IPS-20b (cell line): ENCODE measurements at regions not wholly inside any gene's neighbourhood (a gene's known extent, or its start where the extent isn't known, plus 50 kb on each side); places are given as distances from the start of the nearest gene placed in this dataset.

Experiments
- H3K27ac ChIP-seq: one replicate; pipeline ENCODE4 v1.5.1; 2013; ENCODE audit warnings: low read length
- H3K27me3 ChIP-seq: 2 replicates; pipeline ENCODE4 v1.6.1; 2013; ENCODE audit warnings: mild to moderate bottlenecking, low read length, inconsistent platforms; ENCODE audit not compliant: insufficient read depth
- H3K36me3 ChIP-seq: 2 replicates; pipeline ENCODE4 v1.6.1; 2013; ENCODE audit warnings: low read depth, mild to moderate bottlenecking, inconsistent platforms, low read length, moderate library complexity; ENCODE audit not compliant: insufficient read depth
- H3K4me1 ChIP-seq: 2 replicates; pipeline ENCODE4 v1.6.1; 2013; ENCODE audit warnings: mild to moderate bottlenecking, control low read depth, inconsistent platforms, low read length, moderate library complexity; ENCODE audit not compliant: insufficient read depth
- H3K4me3 ChIP-seq: 2 replicates; pipeline ENCODE4 v1.5.1; 2013; ENCODE audit warnings: mild to moderate bottlenecking, low read length, inconsistent platforms
- H3K9ac ChIP-seq: 2 replicates; pipeline ENCODE4 v1.6.1; 2013; ENCODE audit warnings: low read depth, mild to moderate bottlenecking, inconsistent platforms, low read length, moderate library complexity
- H3K9me3 ChIP-seq: 2 replicates; pipeline ENCODE4 v1.6.1; 2013; ENCODE audit warnings: mild to moderate bottlenecking, low read depth, low read length, inconsistent platforms; ENCODE audit not compliant: insufficient read depth

- Histone ChIP-seq H3K9ac (no peak overlapping the region), H3K27me3 (no peaks in the 10 kb centered on the region), H3K36me3 (no peaks in the 10 kb centered on the region), H3K4me3 (no peak overlapping the region), H3K27ac (no peak overlapping the region), H3K4me1 (no peaks in the 10 kb centered on the region), H3K9me3 (no peaks in the 10 kb centered on the region)
Observed at GRCh38 chr5:99694884-99695283, 766.1 kb upstream of the CHD1 start.

GRCh38 chr5:99686538-99686937, 757.7 kb upstream of the CHD1 start:
- H3K9me3 ChIP-seq, result no peaks in the 10 kb centered on the region
- H3K27me3 ChIP-seq, result no peaks in the 10 kb centered on the region
- H3K4me3 ChIP-seq, result no peak overlapping the region
- H3K9ac ChIP-seq, result no peak overlapping the region
- no peaks in the 10 kb centered on the region for H3K4me1 ChIP-seq
- H3K27ac ChIP-seq, result no peak overlapping the region
- no peaks in the 10 kb centered on the region for H3K36me3 ChIP-seq

- peaks cover 3% of the 10 kb centered on the region; the same call in 1 of the 2 replicates for H3K4me1 ChIP-seq
- no peaks in the 10 kb centered on the region for H3K9me3 ChIP-seq
- no peaks in the 10 kb centered on the region for H3K36me3 ChIP-seq
- no peaks in the 10 kb centered on the region for H3K27me3 ChIP-seq
- H3K4me3 ChIP-seq, result no peak overlapping the region
- H3K27ac ChIP-seq, result no peak overlapping the region
- no peak overlapping the region for H3K9ac ChIP-seq
Observed at GRCh38 chr5:99675974-99676373, 747.2 kb upstream of the CHD1 start.

GRCh38 chr5:99674101-99674500, 745.3 kb upstream of the CHD1 start:
- no peaks in the 10 kb centered on the region for H3K36me3 ChIP-seq
- H3K27ac ChIP-seq, result no peak overlapping the region
- H3K27me3 ChIP-seq, result no peaks in the 10 kb centered on the region
- no peak overlapping the region for H3K9ac ChIP-seq
- no peaks in the 10 kb centered on the region for H3K9me3 ChIP-seq
- H3K4me1 ChIP-seq, result peaks cover 3% of the 10 kb centered on the region; the same call in 1 of the 2 replicates
- no peak overlapping the region for H3K4me3 ChIP-seq

GRCh38 chr5:99664972-99665371, 736.2 kb upstream of the CHD1 start:
- Histone ChIP-seq H3K4me1 (no peaks in the 10 kb centered on the region), H3K36me3 (no peaks in the 10 kb centered on the region), H3K9ac (no peak overlapping the region)

GRCh38 chr5:99651298-99651697, 722.5 kb upstream of the CHD1 start:
- no peaks in the 10 kb centered on the region for H3K4me1 ChIP-seq
- no peak overlapping the region for H3K27ac ChIP-seq
- no peaks in the 10 kb centered on the region for H3K36me3 ChIP-seq
- no peak overlapping the region for H3K4me3 ChIP-seq
- no peaks in the 10 kb centered on the region for H3K27me3 ChIP-seq
- no peak overlapping the region for H3K9ac ChIP-seq
- H3K9me3 ChIP-seq, result no peaks in the 10 kb centered on the region

More at GRCh38 chr5:99664972-99665371, 736.2 kb upstream of the CHD1 start:
- no peaks in the 10 kb centered on the region for H3K27me3 ChIP-seq
- no peak overlapping the region for H3K27ac ChIP-seq
- H3K4me3 ChIP-seq, result no peak overlapping the region
- no peaks in the 10 kb centered on the region for H3K9me3 ChIP-seq

- Histone ChIP-seq H3K27ac (no peak overlapping the region), H3K9ac (no peak overlapping the region), H3K27me3 (no peaks in the 10 kb centered on the region), H3K4me3 (no peak overlapping the region), H3K9me3 (no peaks in the 10 kb centered on the region), H3K36me3 (no peaks in the 10 kb centered on the region), H3K4me1 (no peaks in the 10 kb centered on the region)
Observed at GRCh38 chr5:99646011-99646647, 717.3 kb upstream of the CHD1 start.

- Histone ChIP-seq H3K4me1 (no peaks in the 10 kb centered on the region), H3K36me3 (no peaks in the 10 kb centered on the region), H3K27ac (no peak overlapping the region), H3K9me3 (no peaks in the 10 kb centered on the region), H3K27me3 (no peaks in the 10 kb centered on the region), H3K9ac (no peak overlapping the region), H3K4me3 (no peak overlapping the region)
Observed at GRCh38 chr5:99644822-99645221, 716.0 kb upstream of the CHD1 start.

GRCh38 chr5:99640646-99641045, 711.8 kb upstream of the CHD1 start:
- H3K9me3 ChIP-seq, result no peaks in the 10 kb centered on the region
- no peak overlapping the region for H3K27ac ChIP-seq
- H3K4me1 ChIP-seq, result no peaks in the 10 kb centered on the region
- no peaks in the 10 kb centered on the region for H3K36me3 ChIP-seq
- H3K4me3 ChIP-seq, result no peak overlapping the region
- no peak overlapping the region for H3K9ac ChIP-seq
- no peaks in the 10 kb centered on the region for H3K27me3 ChIP-seq

GRCh38 chr5:99639905-99640304, 711.1 kb upstream of the CHD1 start:
- H3K36me3 ChIP-seq, result no peaks in the 10 kb centered on the region
- H3K27ac ChIP-seq, result no peak overlapping the region
- no peaks in the 10 kb centered on the region for H3K9me3 ChIP-seq
- H3K9ac ChIP-seq, result no peak overlapping the region
- no peaks in the 10 kb centered on the region for H3K27me3 ChIP-seq
- H3K4me1 ChIP-seq, result no peaks in the 10 kb centered on the region
- H3K4me3 ChIP-seq, result no peak overlapping the region

GRCh38 chr5:99636663-99637062, 707.9 kb upstream of the CHD1 start:
- Histone ChIP-seq H3K9me3 (no peaks in the 10 kb centered on the region), H3K4me3 (no peak overlapping the region), H3K9ac (no peak overlapping the region), H3K36me3 (no peaks in the 10 kb centered on the region), H3K4me1 (no peaks in the 10 kb centered on the region), H3K27ac (no peak overlapping the region), H3K27me3 (no peaks in the 10 kb centered on the region)

- Histone ChIP-seq H3K27me3 (no peaks in the 10 kb centered on the region), H3K27ac (no peak overlapping the region), H3K4me1 (no peaks in the 10 kb centered on the region), H3K9ac (no peak overlapping the region), H3K4me3 (no peak overlapping the region), H3K36me3 (no peaks in the 10 kb centered on the region), H3K9me3 (no peaks in the 10 kb centered on the region)
Observed at GRCh38 chr5:99621772-99622681, 693.2 kb upstream of the CHD1 start.
